ENCODE measurements at regions not wholly inside any gene's neighbourhood (a gene's known extent, or its start where the extent isn't known, plus 50 kb on each side); places are given as distances from the start of the nearest gene placed in this dataset.
"Not testable (repeated sequence)": the region's sequence is repeated elsewhere in the genome, so short reads cannot be mapped to it uniquely, and the experiment has no call there.

DNA sequence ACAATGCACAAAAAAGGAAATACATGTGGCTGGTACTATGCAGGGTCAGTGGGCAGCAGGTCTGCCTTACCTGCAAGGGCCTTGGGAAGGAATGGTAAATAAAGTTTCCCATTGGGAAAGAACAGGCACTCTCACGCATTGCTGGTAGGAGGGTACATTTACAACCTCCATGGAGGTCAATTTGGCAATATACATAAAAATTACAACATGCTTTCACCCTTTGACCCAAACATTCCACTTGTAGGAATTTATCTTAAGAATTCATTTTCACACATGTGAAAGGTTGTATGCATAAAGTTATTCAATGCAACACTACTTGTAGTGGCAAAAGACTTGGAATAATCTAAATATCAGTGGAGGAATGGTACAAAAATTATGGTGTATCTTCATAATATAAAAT, 216.4 kb downstream of the DLEU7 start:
- no peak for DNase-seq

DNA sequence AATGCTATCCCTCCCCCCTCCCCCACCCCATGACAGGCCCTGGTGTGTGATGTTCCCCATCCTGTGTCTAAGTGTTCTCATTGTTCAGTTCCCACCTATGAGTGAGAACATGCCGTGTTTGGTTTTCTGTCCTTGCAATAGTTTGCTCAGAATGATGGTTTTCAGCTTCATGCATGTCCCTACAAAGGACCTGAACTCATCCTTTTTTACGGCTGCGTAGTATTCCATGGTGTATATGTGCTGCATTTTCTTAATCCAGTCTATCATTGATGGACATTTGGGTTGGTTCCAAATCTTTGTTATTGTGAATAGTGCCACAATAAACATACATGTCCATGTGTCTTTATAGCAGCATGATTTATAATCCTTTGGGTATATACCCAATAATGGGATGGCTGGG, 215.0 kb downstream of the DLEU7 start:
- DNase-seq, result not testable (repeated sequence)

DNA sequence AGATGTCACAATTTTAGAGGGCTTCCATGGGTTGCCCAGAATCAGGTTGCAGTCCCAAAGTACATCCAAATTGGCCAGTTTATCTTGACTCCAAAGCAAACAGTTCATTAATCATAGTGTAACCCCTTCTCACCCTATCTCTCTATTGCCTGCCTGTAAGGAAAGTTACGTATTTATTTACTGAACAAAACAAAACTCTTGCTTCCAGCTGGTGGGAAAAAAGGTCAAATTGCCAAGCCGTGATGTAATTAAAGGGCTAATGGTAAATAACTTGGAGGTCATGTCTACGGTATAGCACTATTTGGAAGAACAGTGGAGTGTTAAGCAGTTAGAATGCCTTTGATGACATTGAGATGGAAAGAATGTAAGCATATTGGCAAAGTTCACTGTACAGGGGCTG, 214.0 kb downstream of the DLEU7 start:
- no peak for DNase-seq

DNA sequence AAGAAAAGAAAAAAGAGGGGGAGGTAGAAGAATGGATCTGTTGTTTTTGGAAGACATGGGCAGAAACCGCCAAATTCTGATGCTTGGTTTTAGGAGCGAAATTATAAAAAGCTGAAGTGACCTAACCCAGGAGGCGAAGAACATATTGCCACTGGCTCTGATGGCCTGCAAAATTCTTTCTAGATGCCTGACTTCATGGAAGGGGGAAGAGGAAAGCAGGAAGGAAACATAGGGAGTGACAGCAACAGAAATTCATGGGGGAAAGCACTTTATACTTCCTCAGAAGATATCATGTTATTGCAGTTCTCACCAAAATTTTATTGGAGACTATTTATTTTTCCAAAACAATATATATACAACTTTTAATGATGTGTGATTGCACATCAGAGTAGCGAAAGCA, 213.5 kb downstream of the DLEU7 start:
- DNase-seq, result no peak

DNA sequence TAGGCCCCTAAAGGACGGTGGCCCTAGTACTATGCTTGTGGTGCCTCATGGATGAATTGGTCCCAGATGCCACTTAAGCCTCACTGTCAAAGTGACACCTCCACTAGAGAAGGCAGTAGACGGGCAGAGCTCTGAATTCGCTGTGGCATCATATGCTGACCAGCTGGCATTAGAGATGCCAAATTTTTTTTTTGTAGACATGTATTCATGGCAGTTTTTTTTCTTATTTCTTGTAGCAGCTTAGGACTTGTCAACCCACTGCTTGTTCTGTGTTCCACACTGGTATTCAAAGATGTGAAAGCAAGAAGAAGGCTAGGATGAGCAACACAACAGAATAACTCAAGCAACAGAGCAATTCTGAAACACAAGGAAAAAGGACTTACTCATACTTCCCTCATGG, 212.5 kb downstream of the DLEU7 start:
- DNase-seq, result no peak

DNA sequence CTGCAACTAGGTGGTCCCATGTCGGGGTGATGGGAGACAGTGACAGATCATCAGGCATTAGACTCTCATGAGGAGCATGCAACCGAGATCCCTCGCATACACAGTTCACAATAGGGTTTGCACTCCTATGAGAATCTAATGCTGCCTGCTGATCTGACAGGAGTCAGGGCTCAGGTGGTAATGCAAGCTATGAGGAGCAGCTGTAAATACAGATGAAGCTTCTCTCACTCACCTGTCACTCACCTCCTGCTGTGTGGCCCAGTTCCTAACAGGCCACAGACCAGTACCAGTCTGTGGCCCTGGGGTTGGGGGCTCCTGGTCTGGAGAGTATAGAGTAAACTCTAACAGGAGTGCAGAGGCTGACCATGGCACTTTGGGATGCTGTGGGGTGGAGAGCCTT, 209.2 kb downstream of the DLEU7 start:
- DNase-seq, result no peak

DNA sequence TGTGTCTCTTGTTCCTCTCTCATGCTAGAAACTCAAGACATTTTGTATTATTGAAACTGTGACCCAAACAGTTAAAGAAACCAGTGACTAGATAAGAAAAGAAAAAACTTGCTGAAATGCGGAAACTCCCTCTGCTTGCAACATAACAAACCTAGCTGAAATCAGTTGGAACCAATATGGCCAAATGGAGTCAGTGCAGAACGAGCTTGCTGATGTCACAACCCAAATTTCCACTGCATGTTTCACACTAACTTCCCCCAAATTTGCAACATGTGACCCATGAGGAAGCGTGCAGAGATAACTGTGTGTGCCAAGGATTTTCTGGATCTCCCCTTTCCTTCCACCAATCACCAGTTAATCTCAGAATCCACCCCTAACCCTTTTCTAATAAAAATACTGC, 208.0 kb downstream of the DLEU7 start:
- no peak for DNase-seq

DNA sequence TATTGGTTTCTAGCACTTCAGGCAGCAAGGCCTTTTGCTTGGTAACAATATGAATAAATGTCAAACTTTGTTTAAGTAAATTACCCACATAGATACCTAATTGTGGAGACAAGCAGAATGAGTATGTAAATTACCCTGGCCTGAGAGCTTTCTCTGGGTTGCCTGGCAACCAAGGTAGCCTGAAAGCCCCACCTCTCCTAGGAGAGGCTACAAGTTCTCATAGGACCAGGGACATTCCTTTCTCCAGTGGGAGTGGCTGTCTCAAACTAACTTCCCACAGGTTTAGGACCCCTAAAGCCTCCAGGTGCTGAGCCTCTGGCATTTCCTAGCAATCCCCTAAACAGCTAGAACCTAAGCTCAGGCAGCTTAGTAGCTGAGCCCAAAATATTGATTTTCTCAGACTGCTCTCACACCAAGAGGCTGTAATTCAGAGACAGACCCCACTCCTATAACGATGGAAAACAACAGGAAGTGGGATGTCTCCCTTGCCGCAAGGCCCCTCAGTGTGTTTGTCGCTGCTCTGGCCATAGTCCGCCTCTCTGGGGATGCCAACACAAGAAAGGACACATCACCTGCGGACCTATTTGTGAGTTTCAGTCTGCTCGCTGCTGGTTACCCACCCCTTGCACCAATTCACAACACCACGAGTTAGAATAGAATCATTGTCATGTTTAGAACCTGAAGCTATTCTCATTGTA, 207.3 kb downstream of the DLEU7 start:
- DNase-seq, result no peak

DNA sequence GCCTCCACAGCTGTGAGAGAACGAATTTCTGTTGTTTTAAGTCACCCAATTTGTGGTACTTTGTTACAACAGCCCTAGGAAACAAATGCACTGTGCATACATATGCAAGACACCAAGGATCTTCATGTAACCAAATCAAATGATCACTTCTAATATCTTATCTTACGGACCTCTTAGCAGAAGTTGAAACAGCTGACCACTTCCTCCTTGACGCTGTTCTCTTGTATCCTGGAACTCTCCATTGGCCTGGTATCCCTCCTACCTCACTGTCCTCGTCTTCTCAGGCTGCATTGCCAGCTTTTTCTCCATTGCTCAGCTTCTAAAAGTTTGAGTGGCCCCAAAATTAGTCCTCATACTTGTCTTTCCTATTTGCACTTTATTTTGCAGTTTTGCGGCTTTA, 200.4 kb downstream of the DLEU7 start:
- no peak for DNase-seq

DNA sequence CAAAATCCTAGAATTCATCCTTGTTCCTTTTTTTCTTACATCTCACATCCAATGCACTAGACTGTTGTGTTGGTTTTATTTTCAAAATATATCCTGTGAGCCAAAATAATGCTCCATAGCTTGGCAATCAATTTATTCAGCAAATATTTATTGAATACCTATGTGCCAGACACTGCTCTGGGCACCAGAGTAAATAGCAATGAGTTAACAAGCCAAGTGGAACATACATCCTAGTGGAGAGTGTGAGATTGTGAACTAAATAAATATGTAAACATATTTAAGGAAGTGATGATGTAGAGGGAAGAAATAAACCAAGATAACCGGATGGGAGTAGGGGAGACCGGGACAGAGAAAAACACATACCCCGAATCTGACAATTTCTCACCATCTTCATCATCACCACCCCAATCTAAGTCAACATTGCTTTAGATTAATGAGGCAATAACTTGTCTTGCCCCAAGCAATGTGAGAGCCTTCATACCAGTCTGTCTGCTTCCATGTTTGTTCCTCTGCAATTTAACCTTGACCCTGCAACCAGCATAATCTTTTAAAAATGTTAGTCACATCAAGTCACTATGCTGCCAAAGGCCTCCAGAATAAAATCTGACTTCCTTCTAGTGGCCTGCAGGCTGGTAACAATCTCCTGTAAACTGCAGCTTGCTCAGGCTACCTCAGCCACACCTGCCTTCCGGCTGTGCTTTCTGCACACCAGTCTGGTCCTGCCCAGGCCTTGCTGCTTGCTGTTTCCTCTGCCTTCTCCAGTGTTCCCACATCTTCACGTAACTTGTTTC, 199.2 kb downstream of the DLEU7 start:
- DNase-seq, result no peak

DNA sequence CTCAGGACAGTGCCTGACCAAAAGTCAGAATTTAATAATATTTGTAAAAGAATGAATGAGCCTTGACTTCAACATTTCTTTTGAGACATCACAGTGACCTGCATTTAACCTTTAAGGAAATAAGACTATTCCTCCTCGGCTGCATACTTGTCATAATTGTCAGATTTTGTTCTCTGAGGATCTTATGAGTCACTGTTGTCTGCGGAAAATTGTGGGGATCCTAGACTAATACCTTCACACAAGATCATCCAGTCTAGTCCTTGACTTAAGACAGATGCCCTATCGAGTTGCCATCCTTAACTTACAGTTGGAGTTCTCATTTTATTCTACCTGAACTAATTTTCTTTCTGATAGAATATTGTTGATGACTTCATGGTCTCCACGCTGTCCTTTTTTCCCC, 198.4 kb downstream of the DLEU7 start:
- DNase-seq, result no peak

DNA sequence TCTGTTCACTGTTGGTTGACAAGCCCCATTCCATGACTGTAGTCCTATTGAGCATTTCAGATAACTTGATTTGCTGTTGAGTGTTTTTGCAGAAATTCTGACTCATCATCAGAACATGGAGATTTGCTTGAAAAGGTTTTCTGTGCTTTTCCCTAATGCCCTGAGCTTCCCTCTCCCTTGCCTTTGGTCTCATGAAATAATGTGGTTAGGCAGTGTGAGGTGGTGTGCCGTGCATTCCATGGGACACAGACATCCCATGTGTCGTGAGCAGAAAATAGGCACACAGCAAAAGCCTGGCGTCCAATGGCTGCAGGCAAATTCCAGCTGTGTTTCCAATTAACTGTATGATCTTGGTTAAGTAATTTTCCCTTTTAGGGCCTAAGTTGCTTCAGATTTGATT, 197.4 kb downstream of the DLEU7 start:
- DNase-seq, result no peak

DNA sequence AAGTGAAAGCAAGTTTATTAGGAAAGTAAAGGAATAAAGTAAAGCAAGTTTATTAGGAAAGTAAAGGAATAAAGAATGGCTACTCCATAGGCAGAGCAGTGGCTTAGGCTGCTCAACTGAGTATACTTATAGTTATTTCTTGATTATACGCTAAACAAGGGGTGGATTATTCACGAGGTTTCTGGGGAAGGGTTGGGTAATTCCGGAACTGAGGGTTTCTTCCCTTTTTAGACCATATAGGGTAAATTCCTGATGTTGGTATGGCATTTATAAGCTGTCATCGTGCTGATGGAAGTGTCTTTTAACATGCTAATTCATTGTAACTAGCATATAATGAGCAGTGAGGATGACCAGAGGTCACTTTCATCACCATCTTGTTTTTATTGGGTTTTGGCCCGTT, 194.3 kb downstream of the DLEU7 start:
- no peak for DNase-seq

DNA sequence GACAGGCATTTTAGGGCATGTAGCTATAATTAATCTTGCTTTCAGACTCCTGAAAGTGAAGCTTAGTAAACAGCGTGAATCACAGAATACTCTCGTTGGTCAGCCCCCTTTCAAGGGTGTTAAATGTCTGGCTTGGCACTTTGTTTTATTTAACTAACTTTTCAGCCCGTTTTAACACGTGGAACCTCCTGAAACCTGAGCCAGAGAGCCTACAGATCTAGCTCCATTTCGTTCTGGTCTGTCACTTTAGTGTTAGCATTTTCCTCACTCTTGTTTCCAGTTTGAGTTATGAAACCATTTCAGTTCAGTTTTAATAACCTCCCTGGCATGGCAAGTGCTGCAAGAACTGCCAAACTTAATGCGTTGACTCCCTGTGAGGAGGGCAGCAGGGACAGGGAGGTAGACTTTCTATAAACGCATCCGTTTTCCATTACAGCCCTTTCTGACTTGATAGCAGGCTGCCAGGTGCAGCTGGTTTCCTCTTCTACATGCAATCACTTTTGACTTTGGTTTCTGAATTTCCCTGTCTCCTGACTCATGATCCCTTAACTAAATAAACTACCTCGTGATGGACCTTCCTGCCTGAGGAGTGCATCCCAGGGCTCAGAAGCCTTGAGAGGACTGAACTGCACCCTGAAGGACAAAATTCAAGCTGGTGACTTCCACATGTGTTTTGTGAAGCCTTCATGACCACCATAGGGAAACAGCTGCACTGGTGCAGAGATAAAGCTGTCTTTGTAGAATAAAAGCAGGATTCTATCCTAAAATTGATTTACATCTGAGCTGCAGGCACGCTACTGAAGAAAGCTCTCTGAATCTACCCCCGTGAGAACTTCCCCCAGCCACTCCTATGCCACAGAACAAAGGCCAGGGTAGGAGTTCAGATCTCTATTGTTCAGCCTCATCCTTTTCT, 192.6 kb downstream of the DLEU7 start:
- no peak for DNase-seq

DNA sequence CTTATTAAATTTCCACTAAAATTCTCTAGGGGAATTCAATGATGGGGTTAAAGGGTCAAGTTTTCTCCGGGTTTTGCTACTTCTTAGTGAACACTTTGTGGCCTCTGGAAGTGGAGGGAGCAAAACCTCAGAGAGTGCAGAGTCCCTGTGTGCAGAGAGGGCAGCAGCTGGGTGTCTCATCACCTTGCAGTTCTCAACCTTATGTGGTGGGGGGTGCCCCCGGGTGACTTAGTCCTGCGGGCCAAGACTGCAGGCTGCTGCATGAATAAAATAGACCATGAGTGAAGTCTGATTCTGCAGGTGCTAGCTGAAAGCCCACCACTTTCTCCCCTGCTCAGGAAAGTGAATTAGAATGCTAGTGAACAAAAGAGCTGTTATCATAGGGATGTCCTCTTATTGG, 191.6 kb downstream of the DLEU7 start:
- no peak for DNase-seq

DNA sequence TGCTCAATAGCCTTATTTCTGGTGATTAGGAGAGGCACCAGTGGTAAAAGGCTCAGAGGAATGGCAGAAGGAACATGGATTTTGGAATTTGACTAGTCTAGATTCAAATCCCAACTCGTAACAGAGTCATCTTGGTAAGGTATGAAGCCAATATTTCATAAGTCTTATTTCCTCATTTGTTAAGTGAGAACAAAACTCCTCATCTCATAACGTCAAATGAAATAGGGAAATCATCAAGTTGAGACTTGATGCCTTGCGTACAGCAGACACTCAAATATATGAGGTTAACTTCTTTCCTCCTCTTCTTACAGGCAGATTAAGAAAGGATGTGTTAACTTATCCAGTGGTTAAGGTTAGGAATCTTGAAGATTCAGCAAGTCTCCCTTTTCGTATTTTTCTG, 189.2 kb downstream of the DLEU7 start:
- no peak for DNase-seq

DNA sequence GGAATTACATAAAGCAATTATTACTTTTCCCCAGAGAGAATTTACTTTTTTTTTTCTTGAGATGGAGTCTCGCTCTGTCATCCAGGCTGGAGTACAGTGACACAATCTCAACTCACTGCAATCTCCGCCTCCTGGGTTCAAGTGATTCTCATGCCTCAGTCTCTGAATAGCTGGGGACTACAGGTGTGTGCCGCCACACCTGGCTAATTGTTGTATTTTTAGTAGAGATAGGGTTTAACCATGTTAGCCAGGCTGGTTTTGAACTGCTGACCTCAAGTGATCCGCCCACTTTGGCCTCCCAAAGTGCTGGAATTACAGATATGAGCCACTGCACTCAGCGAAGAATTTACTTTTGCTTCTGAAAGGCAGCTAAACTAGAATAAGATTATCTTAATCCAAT, 181.6 kb downstream of the DLEU7 start:
- DNase-seq, result not testable (repeated sequence)

DNA sequence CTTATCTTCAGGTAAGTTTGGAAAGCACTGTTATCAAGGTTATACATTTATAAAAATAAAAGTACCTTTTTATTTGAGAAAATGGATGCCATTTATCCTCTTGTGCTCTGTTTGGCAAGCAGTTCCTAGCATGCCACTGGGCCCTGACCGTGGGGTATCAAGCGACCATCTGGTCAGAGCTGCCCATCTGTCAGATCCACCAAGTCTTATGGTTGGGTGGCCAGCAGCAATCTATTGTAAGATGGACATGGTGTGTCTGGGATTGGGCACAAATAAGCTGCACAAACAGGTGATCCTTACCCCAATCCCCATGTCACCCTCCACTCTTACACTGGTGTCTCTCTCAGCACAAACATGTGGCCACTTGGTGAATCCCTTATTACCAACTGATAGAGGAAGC, 178.5 kb downstream of the DLEU7 start:
- DNase-seq, result no peak

DNA sequence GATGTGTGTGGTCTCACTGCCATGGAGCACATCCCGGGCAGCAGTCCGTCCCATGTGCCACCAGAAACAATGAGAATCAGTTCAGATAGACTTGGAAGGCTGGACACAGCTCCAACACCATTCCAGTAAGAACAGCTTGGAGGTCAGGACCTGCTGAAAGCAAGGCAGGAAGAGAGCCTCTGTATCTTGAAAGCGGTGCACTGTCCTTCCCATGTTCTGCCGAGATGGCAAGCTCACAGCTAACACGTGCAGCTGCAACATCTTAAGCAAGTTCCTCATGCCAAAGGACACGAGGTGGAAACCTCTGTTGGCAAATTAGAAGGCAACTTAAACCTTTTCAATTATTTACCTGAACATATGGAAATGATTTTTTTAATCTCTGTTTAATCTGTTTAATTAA, 175.4 kb downstream of the DLEU7 start:
- no peak for DNase-seq

DNA sequence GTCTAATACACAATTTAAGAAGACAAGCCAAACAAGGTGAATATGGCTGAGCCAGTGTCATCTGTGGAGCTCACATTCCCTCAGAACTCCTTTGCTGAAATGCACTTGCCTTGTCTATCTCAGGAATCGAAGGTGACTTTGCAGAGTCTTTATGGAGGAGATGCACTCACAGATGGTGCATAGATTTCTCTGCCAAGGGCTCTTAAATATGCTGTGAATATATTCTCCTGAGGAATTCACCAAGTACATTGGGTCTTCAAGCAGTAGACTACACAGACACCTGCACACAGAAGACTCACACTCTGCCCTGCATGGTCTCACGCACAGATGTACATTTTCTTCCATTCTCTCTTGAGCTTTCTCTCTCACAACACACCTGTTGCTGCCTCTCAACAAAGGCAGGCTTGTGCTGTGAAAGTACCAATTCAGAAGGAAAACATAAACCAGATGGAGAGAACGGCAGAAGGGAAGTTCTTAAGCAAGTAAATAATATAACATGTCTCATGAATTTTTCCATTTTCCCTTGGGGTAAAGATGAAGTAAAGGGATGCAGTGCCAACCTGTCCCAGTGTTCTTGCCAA, 174.7 kb downstream of the DLEU7 start:
- DNase-seq, result no peak

DNA sequence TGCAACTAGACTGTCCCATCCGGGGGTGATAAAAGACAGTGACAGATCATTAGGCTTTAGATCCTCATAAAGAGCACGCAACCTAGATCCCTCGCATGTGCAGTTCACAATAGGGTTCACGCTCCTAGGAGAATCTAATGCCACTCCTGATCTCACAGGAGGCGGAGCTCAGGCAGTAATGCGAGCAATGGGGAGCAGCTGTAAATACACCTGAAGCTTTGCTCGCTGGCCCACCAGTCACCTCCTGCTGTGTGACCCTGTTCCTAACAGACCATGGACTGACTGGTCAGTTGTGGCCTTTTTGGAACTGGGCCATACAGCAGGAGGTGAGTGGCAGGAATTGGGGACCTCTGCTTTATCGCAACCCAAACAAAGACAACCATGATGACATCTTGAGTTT, 173.2 kb downstream of the DLEU7 start:
- DNase-seq, result no peak

DNA sequence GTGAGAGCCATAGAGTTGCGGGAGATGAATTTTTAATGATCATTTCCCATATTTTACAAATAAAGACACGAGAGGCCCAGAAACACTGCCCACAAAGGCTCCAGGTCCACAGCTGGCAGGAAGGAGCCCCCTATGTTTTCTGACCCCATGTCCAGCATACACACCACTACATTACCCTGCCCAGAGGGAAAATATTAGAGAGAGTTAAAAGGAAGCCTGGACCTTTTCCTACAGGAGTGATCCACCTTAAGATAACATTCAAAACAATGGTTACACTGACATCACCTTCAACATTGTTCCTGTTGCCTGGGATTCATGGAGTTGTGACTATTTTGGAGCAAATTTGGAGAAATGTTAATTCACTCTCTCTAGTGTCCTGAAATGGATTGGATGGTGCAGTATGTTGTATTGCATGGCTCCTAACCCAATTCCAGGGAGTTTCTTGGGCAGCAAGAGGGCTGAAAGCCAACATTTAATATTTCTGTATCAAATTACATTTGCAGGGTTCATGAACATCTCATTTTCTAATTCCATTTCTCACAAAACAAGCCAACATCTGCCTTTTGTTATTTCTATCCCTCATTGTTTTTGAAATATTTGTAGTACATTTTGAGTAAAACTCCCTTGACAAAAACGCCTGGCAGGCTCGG, 172.5 kb downstream of the DLEU7 start:
- DNase-seq, result no peak

DNA sequence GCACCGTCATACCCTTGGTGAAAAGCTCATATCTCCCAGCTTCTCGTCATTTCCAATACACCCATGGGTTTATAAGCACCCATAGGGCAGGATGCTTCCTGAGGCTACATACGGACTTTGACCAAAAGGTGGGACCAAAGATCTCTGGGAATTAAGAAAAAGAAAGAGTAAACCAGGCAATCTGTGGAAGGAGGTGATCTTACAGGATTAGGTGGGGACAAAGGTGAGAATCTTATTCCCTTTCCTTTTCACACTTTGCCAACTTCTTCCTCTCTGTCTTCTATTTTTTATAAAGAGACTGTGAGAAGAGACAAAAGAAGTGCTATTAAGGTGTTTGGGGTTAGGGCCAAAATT, 172.0 kb downstream of the DLEU7 start:
- no peak for DNase-seq
